ENCODE measurements at regions not wholly inside any gene's neighbourhood (a gene's known extent, or its start where the extent isn't known, plus 50 kb on each side); places are given as distances from the start of the nearest gene placed in this dataset.
"Not testable (repeated sequence)": the region's sequence is repeated elsewhere in the genome, so short reads cannot be mapped to it uniquely, and the experiment has no call there.

DNA sequence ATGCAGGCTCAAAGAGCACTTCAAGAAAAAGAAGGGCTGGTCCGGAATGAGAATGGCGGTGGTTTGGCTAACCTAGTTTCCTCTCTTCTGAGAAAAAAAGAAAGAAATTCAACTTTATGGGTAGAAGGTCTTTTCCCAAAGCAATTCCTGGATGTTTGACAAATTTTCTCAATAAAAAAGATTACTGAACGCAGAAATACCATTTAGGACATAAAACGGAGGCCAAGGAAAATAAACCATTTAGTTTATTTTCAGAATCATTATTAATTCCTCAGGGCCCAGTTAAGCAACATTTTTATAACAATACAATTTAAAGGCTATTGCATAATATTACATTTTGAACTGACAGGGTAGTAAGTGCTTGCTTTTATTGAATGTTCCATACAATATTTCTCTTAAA is 284.6 kb upstream of the ANKRD30A start:
- DNase-seq: no peak

DNA sequence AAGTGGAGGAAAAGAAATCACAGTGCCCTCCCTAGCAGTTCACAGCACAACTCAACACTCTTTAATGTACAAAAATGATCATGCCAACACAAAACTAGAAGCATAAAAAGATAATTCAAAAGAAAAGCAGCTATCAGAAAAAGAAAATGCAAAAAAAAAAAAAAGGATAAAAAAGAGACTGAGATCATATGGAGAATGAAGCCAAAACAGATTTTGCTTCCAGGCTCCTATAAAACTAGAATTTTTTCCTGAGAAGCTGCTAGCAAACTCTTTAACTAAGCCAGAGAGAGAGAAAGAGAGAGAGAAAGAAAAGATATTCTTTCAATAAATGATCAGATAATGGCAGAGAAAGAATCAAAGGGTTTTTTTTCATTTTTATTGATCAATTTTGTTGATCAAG is 288.0 kb upstream of the ANKRD30A start:
- DNase-seq: no peak

DNA sequence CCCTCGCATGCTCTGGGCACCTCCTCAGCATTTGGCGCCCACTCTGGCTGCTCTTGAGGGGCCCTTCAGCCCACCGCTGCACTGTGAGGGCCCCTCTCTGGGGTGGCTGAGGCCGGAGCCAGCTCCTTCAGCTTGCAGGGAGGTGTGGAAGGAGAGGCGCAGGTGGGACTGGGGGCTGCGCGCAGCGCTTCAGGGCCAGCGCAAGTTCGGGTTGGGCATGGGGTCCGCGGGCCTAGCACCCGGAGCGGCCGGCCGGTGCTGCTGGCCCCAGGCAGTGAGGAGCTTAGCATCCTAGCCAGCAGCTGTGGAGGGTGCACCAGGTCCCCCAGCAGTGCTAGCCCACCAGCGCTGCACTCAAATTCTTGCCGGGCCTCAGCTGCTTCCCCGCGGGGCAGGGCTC is 305.6 kb upstream of the ANKRD30A start:
- DNase-seq: no peak

DNA sequence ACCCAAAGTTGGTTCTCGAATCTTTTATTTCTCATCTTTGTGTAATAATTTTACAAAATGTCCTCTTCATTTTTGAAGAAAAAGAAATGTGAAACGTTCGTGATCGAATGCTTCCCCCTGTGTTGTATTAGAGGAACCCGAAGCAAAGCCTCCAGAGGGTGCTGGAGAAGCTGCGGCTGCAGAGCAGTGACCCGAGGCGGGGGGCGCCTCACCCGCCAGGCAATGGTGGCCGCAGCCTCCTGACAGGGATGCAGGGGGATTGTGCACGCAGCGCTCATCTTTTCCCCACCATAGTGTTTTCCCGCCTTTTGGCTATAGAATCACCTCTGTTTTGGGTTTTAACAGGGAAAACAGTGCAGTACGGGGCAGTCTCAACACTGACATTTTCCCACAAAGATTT is 307.5 kb upstream of the ANKRD30A start:
- DNase-seq: no peak

DNA sequence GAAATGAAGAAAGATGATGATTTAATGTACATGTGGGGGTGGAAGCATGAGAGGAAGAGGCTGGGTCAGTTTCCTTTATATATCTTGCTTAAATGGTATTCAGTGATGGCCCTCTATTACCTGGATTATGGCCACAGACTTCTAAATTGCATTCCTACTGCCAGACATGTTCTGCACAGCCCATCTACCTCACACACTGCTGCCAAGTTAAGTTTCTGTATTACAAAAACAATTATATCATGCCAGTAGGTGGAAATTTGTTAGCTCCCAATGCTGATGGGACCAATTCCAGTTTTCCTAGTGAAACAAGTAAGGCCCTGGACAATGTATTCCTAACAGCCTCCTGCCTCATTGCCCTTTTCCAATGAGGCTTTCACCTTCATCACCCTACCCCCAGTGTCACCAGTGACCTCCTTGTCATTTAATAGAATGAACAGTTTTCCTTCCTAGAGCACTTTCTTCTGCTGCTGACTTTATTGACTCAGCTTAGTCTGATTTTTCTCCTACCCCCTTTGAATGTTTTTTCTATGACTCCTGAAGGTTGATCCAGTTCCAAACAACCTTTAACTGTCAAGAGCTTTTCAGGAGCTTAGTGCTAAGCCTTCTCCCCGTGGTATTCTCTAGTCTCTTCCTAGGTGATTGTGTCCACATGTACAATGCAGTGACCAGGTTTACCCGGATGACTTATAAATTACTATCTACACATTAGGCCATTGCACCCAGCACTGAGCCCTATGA is 316.6 kb upstream of the ANKRD30A start:
- no peak for DNase-seq

DNA sequence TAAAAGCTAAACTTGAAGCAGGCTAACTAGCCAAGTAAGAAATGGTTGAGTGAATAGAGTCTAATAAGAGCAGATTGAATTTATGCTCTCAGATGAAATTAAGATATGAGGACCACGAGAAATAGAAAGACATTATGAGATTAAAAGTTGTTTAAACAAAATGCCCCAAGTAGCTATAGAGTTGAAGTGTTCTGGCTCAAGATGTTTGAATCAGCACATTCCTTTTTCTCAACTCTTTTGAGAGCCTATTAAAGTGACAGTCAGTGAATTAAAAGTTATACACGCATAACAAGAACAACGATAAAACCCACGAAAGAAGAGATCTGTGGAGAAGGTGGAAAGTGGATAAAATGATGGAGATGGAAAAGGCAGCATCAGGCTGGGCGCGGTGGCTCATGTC is 322.2 kb upstream of the ANKRD30A start:
- no peak for DNase-seq

DNA sequence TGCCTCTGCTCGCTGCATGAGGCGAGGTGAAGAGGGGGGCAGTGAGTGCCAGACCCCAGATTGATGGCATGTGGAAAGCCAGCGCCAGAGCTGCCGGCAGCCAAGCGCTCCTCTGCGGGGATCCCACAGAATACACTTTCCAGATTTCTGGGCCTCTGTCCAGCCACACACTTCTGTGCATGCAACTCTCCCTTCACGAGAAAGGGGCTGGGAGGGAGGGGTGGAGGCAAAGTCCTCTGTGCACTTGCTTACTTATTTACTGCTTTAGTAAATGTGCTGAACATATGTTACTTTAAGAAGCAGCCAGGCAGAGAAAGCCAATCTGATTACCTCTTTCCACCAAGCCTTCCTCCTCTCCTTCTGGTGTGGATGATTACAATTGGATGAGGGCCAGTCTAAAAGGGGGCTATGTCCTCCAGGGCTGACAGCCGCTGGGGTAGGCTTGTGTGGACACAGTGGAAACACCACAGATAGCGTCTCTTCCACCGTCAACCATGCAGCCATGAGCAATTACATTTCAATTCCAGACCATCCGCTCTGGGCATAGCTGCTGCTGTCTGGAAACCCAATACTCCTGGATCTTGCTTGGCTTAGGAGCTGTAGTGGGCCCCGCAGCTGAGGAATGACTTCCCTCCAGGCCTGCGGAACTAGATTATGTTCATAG is 322.8 kb upstream of the ANKRD30A start:
- no peak for DNase-seq

DNA sequence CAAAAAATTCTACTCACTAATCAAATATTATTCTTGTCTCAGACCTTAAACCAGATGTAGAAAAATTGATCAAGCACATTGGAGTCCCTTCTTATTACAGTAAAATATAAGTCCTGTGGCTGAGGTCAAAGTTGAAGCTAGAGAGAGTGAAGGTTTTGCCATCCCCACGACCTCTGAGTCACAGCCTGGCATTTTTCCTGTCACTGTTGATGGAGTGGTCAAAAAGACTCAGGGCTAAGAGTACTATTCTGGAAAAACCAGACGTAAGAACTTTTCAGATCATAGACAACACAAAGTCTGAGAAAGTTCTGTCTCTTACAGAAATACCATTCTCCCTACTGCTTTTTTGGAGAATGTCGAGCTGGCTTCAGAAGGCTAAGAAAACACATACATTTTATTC is 323.7 kb upstream of the ANKRD30A start:
- DNase-seq: no peak

DNA sequence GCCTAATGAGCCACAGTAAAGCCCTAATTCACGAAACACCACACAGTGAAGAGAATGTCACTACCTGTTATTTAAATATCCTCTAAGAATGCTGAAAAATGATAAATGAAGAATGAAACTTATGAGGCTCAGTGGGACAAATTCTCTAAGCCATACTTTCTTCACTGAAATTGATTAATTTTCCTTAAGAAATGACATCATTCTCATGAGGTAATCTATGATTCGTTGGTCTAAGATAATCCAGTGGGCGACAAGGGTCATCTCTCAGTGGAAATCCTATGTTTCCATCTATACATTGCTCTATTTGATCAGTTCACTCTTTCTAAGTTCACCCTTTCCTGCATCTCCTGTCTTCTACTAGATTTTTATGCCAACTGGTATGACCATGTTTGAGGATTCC is 330.4 kb upstream of the ANKRD30A start:
- no peak for DNase-seq

DNA sequence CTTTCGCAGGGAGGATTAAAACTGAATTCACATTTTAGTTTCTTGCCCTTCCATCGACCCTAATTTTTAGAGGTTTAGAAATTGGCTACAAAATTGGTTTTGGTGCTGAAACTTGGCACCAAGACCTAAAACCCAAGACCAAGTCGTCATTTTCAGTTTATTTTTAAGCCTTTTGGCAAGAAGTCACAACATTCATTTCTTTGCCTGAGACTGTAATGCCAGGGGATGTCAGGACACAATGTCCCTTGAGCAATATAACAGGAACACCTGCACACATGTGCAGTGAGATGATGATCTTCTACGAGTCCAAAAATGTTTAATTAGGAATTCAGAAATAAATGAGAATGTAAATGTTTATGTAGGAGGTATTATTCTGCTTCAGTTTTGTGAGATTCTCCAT is 335.4 kb upstream of the ANKRD30A start:
- no peak for DNase-seq

DNA sequence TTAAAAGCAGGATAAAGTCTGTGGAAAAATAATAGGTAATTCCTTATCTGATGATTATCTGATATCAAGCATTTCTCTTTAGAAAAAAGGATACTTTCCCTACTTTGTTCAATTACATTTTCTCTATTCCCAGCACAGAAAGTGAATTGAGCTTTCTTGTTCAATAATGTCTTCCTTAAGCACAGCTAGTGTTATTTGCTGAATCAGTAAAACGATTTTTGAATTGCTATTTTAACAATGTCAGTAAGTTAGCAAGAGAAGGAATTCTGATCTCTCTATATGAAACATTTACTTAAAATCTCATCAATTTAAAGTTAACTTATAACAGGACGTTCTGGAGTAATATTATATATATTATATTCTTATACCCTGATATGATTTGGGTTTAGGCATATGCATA is 337.2 kb upstream of the ANKRD30A start:
- no peak for DNase-seq

DNA sequence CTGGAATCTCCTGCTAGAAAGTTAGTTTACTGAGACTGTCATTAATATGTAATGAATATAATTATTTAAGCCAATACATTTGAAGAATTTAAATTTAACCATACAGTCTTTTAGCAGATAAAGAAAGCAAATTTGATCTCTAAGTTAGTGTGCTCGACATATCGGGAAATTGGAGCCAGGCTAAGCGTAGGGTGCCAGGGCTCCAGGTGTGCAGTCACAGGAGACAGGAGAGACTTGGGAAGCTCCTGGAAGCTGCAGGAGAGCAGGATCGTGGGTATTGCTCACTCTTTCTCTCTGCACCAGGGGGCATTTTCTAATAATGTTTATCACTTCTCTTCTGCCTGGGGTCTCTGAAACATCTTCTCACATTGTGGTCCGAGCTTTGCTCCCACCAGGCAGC is 342.0 kb upstream of the ANKRD30A start:
- DNase-seq: no peak

DNA sequence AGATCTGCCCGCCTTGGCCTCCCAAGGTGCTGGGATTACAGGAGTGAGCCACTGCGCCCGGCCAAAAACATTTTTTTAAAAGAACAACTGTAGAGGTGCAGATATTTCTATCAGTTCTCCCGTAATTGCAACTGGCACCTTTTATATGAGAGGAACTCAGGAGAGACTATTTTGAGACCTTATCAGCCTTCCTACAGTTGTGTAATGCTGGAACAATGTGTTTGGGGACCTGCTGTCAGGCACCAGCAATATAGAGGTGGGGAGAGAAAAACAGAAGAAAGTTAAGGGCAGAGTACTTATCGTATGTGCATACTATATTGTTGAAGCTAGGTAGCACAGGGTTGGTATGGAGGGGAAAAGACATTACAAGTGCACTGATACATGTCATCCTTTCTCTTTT is 343.8 kb upstream of the ANKRD30A start:
- DNase-seq: no peak

DNA sequence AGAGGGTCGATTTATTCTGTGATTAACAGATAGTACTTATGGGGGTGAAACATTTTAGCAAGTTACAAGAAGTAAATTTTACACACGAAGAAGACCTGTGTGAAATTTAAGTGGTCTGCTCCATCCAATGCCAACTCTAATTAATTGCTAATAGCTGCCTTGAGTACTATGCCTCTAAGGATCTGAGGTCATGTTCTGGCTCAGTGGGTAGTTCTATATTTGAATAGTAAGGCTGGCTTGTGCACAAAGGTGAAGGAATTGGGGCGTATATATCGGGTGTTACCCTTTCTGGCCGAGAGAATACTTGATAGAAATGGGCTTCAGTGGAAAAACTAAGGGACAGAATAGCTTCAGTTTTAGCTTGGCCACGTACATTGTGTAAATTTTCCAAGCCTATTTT is 345.2 kb upstream of the ANKRD30A start:
- DNase-seq: no peak

DNA sequence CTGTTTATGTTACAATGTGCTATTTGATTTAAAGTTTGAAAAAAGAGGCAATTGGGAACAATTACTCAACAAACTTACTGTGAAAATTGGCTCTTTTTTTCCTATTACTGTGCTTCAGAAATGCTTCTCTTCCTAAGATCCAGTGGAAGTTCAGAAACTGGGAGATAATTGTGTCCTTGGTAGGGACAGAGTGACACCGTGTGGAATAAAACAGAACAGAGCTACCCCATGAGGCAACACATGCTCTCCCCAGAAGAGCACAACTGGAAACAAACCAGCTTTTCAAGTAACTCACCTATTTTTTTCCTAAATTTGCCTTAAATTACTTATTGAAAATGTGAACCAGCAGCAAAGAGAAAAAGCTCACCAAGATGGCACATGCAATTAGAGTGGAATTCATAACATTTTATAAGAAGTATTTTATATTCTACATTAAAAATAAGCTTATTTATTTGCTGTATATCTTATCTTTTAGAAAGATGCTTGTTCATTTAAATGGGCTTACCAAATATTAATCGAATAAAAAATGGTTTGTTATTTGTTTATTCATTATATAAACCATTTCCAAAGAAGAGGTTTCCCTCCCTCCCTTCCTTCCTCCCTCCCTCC is 346.1 kb upstream of the ANKRD30A start:
- DNase-seq: no peak

DNA sequence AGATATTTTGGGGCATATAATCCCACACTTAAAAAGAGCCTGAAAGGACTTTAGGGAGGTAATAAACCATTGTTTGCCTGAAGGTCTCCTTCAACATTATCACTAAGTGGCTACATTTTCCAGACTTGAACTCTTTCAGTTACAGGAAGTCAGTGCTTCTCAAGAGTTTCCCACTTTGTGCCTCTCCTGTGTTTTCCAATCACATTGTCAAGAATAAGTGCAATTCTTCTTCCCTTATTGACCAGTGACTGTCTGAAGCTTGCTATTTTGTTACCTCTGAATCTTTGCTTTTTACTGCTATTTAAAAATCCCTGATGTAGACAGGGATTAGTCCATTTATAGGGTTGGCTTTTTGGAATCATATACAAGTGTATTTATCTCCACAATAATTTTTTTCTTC is 346.7 kb upstream of the ANKRD30A start:
- DNase-seq: no peak

DNA sequence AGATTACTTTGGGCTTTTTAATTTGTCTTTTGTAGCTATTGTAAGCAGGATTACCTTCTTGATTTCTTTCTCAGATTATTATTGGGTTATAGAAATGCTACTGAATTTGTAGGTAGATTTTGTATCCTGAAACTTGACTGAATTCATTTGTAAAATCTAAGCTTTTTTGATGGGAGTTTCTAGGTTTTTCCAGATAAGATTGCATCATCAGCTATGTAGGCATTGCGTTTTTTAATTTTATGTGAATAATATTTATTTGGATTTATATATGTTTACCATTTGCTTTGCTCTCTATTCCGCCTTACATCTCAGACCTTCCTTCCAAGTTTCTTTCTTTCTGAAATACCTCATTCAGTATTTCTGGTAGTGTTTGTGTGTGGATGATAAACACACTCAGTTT is 351.7 kb upstream of the ANKRD30A start:
- DNase-seq: no peak

DNA sequence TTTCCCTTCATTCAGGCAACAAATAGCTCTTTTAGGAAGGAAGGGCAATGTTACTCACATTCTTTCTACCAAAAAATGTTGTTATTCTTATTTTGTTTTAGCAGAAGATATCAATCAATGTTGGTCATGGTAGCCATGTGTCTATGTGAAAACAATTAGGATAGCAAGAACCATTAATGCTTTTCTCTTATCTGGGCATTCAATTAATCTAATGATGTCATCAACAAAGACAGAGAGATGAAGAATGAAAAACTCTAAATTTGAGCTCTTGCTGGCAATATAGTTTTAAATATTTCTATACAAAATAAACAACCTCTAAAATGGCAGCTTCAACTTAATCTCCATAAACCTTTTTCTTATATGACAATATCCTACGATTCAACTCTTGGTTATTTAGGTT is 353.7 kb upstream of the ANKRD30A start:
- no peak for DNase-seq

DNA sequence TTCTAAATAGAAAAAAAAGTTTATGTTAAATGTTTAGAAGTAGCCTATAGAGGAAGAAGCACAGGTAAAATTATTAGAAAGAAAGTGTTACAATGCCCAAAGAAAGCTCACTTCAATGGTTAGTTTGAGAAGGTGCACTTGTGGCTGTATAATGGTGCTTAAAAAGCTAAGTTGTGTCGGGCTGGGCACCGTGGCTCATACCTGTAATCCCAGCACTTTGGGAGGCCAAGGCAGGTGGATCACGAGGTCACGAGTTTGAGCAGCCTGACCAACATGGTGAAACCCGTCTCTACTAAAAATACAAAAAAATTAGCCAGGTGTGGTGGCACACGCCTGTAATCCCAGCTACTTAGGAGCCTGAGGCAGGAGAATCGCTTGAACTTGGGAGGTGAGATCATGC is 355.7 kb upstream of the ANKRD30A start:
- not testable (repeated sequence) for DNase-seq

DNA sequence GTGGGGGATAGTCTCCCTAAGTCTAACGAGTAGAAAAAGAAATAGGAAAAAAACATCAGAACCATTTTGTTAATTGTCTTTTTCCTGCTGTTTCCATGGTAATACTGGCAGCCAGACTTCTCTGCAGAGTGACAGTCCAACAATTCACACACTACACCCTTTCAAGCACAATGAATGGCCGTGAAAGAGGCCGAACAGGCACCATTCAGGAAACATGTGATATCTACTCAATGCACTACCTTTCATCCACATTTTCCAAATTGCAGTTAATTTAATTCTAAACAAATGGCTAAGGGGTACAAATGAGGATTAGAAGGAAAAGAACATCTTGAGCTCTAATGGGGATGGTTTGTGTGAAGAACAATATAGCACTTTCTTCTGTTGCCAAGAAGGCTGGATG is 358.5 kb upstream of the ANKRD30A start:
- no peak for DNase-seq

DNA sequence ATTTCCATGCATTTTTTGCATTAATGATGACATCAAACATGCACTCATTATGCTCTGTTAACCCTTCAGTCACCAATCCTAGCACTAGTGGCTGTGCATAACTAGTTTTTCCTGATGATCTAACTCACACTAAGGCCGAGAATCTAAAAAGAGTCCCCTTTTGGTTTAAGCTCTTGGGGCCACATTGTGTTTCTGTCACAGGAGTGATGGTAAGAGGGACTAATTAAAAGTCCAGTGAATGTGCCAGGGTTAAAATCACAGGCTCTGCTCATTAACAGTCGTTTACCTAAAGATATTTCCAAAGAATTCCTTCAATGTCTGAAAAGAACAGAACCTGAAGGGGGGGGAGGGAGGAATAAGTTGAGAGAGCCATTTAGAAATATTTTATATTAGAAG is 359.0 kb upstream of the ANKRD30A start:
- DNase-seq: no peak

DNA sequence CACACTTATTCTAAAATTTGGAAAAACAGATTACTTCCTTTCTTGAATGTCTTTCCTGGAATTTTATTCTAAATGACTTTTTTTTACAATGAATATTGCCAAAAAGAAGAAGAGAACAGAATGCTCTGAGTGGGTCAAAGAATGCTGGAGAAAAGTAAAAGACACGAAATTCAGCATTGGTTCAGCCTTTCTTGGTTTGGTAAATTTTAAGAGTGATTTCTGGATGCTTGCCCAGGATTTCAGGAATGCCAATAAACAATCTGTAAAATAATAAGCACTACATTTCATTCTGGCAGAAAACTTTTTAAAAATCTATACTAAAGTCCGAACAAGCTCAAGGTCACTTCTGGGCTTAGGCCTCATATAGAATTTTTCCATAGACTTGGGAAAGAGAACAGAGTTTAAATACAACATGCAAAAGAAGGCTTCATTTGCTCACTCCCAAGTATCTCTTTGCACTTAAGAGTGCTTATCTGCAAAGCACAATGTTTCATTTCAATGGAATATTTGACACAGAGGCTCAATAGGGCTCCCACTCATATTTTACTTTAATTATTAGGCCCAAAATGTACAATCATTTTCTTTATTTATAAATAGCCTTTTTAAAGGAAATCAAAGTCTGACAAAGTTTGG is 359.5 kb upstream of the ANKRD30A start:
- no peak for DNase-seq

DNA sequence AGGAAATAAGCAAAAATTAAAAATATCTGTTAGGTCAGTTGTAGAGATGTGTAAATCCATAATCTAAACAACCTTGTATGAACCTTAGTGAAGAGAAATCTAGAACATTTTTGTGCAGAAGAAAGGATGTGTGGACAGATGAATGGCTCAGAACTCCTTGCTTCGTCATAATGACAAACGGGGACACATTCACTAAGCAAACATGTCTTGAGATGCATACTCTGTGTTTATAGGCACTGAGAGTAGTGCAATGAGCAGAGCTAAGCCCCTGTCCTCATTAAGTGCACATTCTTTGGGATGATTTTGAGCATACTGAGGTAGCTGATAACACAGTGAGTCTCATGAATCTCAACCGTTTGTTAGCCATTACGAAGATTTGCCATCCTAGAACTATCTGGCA is 360.6 kb upstream of the ANKRD30A start:
- DNase-seq: no peak

DNA sequence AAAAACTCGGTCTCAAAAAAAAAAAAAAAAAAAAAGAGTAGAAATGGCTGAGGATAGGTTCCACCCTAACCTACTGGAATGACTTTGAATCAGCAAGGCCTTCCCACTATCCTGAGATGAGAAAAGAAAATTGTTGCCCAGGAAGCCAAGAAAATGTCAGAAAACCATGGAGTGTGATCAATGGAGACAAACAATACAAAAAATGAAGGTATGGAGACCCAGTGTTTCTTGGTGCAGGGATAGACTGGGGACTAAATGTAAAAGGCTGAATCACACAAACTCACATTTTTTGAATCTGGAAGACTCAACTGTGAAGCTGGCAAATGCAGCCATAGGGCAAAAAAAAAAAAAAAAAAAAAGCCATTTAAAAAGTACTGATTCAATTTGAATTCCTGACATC is 364.3 kb upstream of the ANKRD30A start:
- DNase-seq: no peak

Measured in NCI-H526 treated with DMSO at 0.1 percent for 48 hours (cell line).